Body of pancreas (tissue), 4 donors: ENCODE measurements at regions not wholly inside any gene's neighbourhood (a gene's known extent, or its start where the extent isn't known, plus 50 kb on each side); places are given as distances from the start of the nearest gene placed in this dataset.

Source experiments
- POLR2A ChIP-seq, 3 donors: fragments of 450-650 bp; IDR thresholded peaks; one replicate each; pipeline ENCODE4 v1.6.1; 2016; ENCODE audit warnings: antibody characterized with exemption in 3 of 3, mild to moderate bottlenecking in 2 of 3
- TF ChIP-seq, protein P1 (sequence below), 7 experiments: fragments of 450-650 bp in 4 of 7; fragments of 200-600 bp in 3 of 7; sonication (generic) in 3 of 7; IDR thresholded peaks; one replicate each; pipeline ENCODE4 v1.5.1; 2016 to 2019; ENCODE audit warnings: antibody characterized with exemption in 7 of 7

DNA sequence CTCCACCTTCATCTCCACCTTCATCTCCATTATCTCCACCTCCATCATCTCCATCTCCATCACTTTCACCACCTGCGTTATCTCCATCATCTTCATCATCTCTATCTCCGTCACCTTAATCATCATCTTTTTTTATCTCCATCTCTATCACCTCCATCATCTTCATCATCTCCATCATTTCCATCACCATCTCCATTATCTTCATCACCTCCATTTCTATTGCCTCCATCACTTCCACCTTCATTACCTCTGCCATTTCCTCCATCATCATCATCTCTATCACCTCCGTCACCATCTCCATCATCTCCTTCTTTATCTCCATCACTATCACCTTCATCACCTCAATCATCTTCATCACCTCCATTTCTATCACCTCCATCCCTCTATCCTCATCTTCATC, 573.5 kb downstream of the TBC1D22A start:
- no peak for TF ChIP-seq POLR2A (IDR thresholded peaks at IDR 0.05)
- TF ChIP-seq, protein P1, sequence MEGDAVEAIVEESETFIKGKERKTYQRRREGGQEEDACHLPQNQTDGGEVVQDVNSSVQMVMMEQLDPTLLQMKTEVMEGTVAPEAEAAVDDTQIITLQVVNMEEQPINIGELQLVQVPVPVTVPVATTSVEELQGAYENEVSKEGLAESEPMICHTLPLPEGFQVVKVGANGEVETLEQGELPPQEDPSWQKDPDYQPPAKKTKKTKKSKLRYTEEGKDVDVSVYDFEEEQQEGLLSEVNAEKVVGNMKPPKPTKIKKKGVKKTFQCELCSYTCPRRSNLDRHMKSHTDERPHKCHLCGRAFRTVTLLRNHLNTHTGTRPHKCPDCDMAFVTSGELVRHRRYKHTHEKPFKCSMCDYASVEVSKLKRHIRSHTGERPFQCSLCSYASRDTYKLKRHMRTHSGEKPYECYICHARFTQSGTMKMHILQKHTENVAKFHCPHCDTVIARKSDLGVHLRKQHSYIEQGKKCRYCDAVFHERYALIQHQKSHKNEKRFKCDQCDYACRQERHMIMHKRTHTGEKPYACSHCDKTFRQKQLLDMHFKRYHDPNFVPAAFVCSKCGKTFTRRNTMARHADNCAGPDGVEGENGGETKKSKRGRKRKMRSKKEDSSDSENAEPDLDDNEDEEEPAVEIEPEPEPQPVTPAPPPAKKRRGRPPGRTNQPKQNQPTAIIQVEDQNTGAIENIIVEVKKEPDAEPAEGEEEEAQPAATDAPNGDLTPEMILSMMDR (IDR thresholded peaks at IDR 0.05), result no peak
